K562 (cell line): ENCODE measurements at regions not wholly inside any gene's neighbourhood (a gene's known extent, or its start where the extent isn't known, plus 50 kb on each side); places are given as distances from the start of the nearest gene placed in this dataset.

Experiments
- ARID1B ChIP-seq: fragments of 450-650 bp; IDR thresholded peaks from 2 replicates; pipeline ENCODE4 v1.6.1; 2016; ENCODE audit warnings: antibody characterized with exemption, mild to moderate bottlenecking, inconsistent platforms
- CBFA2T3 ChIP-seq: fragments of 450-650 bp; IDR thresholded peaks from 2 replicates; pipeline ENCODE4 v1.6.1; 2017
- CBX5 ChIP-seq: IDR thresholded peaks from 2 replicates; pipeline ENCODE4 v1.6.1; 2014; ENCODE audit warnings: low read depth, borderline replicate concordance
- CHD4 ChIP-seq: fragments of 200-600 bp; sonication (generic); IDR thresholded peaks from 3 replicates; pipeline ENCODE4 v1.6.1; 2012; ENCODE audit warnings: low read depth, mild to moderate bottlenecking, mixed read lengths, low read length, inconsistent platforms; ENCODE audit not compliant: insufficient read depth, insufficient replicate concordance, poor library complexity, severe bottlenecking
- DIDO1 ChIP-seq: fragments of 450-650 bp; IDR thresholded peaks from 2 replicates; pipeline ENCODE4 v1.6.1; 2016; ENCODE audit warnings: low read depth, missing biosample characterization, missing genetic modification characterization
- EWSR1 ChIP-seq: fragments of 450-650 bp; IDR thresholded peaks from 2 replicates; pipeline ENCODE4 v1.6.1; 2018; ENCODE audit warnings: borderline replicate concordance, mild to moderate bottlenecking, low read depth, moderate library complexity; ENCODE audit not compliant: partially characterized antibody
- FOXJ2 ChIP-seq: fragments of 200-800 bp; sonication (Bioruptor generic); IDR thresholded peaks from 2 replicates; pipeline ENCODE4 v1.6.1; 2016; ENCODE audit warnings: missing genetic modification characterization, missing compliant biosample characterization
- HMG20A ChIP-seq: fragments of 450-650 bp; formaldehyde crosslinking; conservative IDR thresholded peaks from 2 replicates; pipeline ENCODE4 v1.4.0; 2020; ENCODE audit warnings: mild to moderate bottlenecking, mixed read lengths
- HNRNPK ChIP-seq: fragments of 200-400 bp; formaldehyde crosslinking; IDR thresholded peaks from one replicate; pipeline ENCODE4 v1.6.1; 2018; ENCODE audit warnings: mild to moderate bottlenecking, low read depth, low read length; ENCODE audit not compliant: poor library complexity, severe bottlenecking
- KLF13 ChIP-seq: fragments of 450-650 bp; IDR thresholded peaks from 2 replicates; pipeline ENCODE4 v1.6.1; 2016; ENCODE audit warnings: missing genetic modification characterization, low read depth, mild to moderate bottlenecking, missing compliant biosample characterization, moderate library complexity, borderline replicate concordance
- KLF16 ChIP-seq: IDR thresholded peaks from 2 replicates; pipeline ENCODE4 v1.6.1; 2016; ENCODE audit warnings: antibody characterized with exemption
- NR2C2 ChIP-seq, 2 experiments: fragments of 200-800 bp in 1 of 2; sonication (Bioruptor generic) in 1 of 2; sonication (generic) in 1 of 2; formaldehyde crosslinking in 1 of 2; IDR thresholded peaks; 2 replicates each; pipeline versions ENCODE4 v1.6.1 to v1.8.0; 2016 to 2022; ENCODE audit warnings: mild to moderate bottlenecking in 1 of 2, missing compliant biosample characterization in 1 of 2, missing genetic modification characterization in 1 of 2, missing genetic modification reagents in 1 of 2
- POLR2AphosphoS5 ChIP-seq: IDR thresholded peaks from 2 replicates; pipeline ENCODE4 v1.6.1; 2011; ENCODE audit warnings: mild to moderate bottlenecking, low read depth, low read length, moderate library complexity; ENCODE audit not compliant: control insufficient read depth, insufficient read depth
- RBM39 ChIP-seq: fragments of 200-400 bp; formaldehyde crosslinking; optimal IDR thresholded peaks from 2 replicates; pipeline ENCODE3; 2018; ENCODE audit warnings: low read depth, low read length
- SAFB2 ChIP-seq: fragments of 200-400 bp; formaldehyde crosslinking; IDR thresholded peaks from 2 replicates; pipeline ENCODE4 v1.6.1; 2018; ENCODE audit warnings: borderline replicate concordance, low read length, low read depth, moderate library complexity; ENCODE audit not compliant: severe bottlenecking
- SP1 ChIP-seq: sonication (generic); formaldehyde crosslinking; IDR thresholded peaks from 2 replicates; pipeline ENCODE4 v1.8.1; 2022; ENCODE audit warnings: mild to moderate bottlenecking, missing genetic modification reagents
- TAF1 ChIP-seq: IDR thresholded peaks from 2 replicates; pipeline ENCODE4 v1.6.1; 2011; ENCODE audit warnings: mild to moderate bottlenecking, low read length, moderate library complexity; ENCODE audit not compliant: insufficient read depth, control insufficient read depth, severe bottlenecking; ENCODE audit errors: extremely low read depth
- U2AF1 ChIP-seq: fragments of 200-400 bp; formaldehyde crosslinking; optimal IDR thresholded peaks from 2 replicates; pipeline ENCODE3; 2017; ENCODE audit warnings: mild to moderate bottlenecking, low read depth, low read length, moderate library complexity
- ZNF217 ChIP-seq: sonication (generic); formaldehyde crosslinking; IDR thresholded peaks from 2 replicates; pipeline ENCODE4 v1.8.0; 2022; ENCODE audit warnings: mild to moderate bottlenecking, missing genetic modification reagents
- ZNF224 ChIP-seq: sonication (generic); formaldehyde crosslinking; IDR thresholded peaks from 2 replicates; pipeline ENCODE4 v1.8.0; 2022; ENCODE audit warnings: mild to moderate bottlenecking, missing genetic modification reagents
- ZNF395 ChIP-seq: fragments of 200-800 bp; sonication (Bioruptor generic); IDR thresholded peaks from 2 replicates; pipeline ENCODE4 v1.6.1; 2017; ENCODE audit warnings: missing genetic modification characterization, missing compliant biosample characterization
- ZNF511 ChIP-seq: sonication (generic); formaldehyde crosslinking; IDR thresholded peaks from 2 replicates; pipeline ENCODE4 v1.8.0; 2022; ENCODE audit warnings: mild to moderate bottlenecking, missing genetic modification reagents
- TF ChIP-seq, protein P1 (sequence below), 2 experiments: fragments of 450-650 bp in 1 of 2; IDR thresholded peaks; 2 replicates each; pipeline ENCODE4 v1.6.1; 2011 to 2017; ENCODE audit warnings: low read depth in 2 of 2, antibody characterized with exemption in 1 of 2, borderline replicate concordance in 1 of 2, low read length in 1 of 2, mild to moderate bottlenecking in 1 of 2, mixed read lengths in 1 of 2; ENCODE audit not compliant: control insufficient read depth in 1 of 2

- peak; percentile 49; the same call in 1 of the 2 replicates for TF ChIP-seq SP1 (CRISPR knock-in tag)
- peak; percentile 86 for TF ChIP-seq CBFA2T3
- TF ChIP-seq NR2C2 (CRISPR knock-in tag; IDR thresholded peaks at IDR 0.05), result peak; percentile 40; the same call in 1 of the 2 replicates
- no peak for TF ChIP-seq NR2C2 (tag; IDR thresholded peaks at IDR 0.05)
- no peak for TF ChIP-seq U2AF1
- TF ChIP-seq KLF16, result peak; percentile 74
- TF ChIP-seq, protein P1, sequence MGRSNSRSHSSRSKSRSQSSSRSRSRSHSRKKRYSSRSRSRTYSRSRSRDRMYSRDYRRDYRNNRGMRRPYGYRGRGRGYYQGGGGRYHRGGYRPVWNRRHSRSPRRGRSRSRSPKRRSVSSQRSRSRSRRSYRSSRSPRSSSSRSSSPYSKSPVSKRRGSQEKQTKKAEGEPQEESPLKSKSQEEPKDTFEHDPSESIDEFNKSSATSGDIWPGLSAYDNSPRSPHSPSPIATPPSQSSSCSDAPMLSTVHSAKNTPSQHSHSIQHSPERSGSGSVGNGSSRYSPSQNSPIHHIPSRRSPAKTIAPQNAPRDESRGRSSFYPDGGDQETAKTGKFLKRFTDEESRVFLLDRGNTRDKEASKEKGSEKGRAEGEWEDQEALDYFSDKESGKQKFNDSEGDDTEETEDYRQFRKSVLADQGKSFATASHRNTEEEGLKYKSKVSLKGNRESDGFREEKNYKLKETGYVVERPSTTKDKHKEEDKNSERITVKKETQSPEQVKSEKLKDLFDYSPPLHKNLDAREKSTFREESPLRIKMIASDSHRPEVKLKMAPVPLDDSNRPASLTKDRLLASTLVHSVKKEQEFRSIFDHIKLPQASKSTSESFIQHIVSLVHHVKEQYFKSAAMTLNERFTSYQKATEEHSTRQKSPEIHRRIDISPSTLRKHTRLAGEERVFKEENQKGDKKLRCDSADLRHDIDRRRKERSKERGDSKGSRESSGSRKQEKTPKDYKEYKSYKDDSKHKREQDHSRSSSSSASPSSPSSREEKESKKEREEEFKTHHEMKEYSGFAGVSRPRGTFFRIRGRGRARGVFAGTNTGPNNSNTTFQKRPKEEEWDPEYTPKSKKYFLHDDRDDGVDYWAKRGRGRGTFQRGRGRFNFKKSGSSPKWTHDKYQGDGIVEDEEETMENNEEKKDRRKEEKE (IDR thresholded peaks at IDR 0.05; ENCODE audit: borderline replicate concordance in 1 of 2, control insufficient read depth in 1 of 2, low read depth in 2 of 2, low read length in 1 of 2), result no peak
- TF ChIP-seq HMG20A (CRISPR knock-in tag), result no peak
- TF ChIP-seq ZNF224 (CRISPR knock-in tag), result 0 out of 2 replicates have a peak, but pooled peaks have one; percentile 51
- no peak for TF ChIP-seq CBX5
- no peak for TF ChIP-seq CHD4
- no peak for TF ChIP-seq HNRNPK
- no peak for TF ChIP-seq FOXJ2
- no peak for TF ChIP-seq KLF13 (tag)
- no peak for TF ChIP-seq ZNF395 (CRISPR knock-in tag)
- no peak for TF ChIP-seq SAFB2
- no peak for TF ChIP-seq EWSR1
- TF ChIP-seq POLR2AphosphoS5, result peak; percentile 52; the same call in 1 of the 2 replicates
- TF ChIP-seq ZNF511 (CRISPR knock-in tag), result peak; percentile 61; the same call in 1 of the 2 replicates
- TF ChIP-seq ZNF217 (CRISPR knock-in tag), result no peak
- no peak for TF ChIP-seq TAF1
- no peak for TF ChIP-seq RBM39
- peak; percentile 70 for TF ChIP-seq ARID1B
- TF ChIP-seq DIDO1 (tag), result no peak
Measured at GRCh38 chr15:96066852-96067495, 263.5 kb upstream of the NR2F2 start (continued).
